Neuron (in vitro differentiated cells): ENCODE measurements at regions not wholly inside any gene's neighbourhood (a gene's known extent, or its start where the extent isn't known, plus 50 kb on each side); places are given as distances from the start of the nearest gene placed in this dataset.
"Not testable (repeated sequence)": the region's sequence is repeated elsewhere in the genome, so short reads cannot be mapped to it uniquely, and the experiment has no call there.

ENCODE experiments used
- H2AFZ ChIP-seq: one replicate; pipeline ENCODE4 v1.6.1; 2013; ENCODE audit warnings: low read depth, mild to moderate bottlenecking, inconsistent platforms, low read length, moderate library complexity
- H3K27me3 ChIP-seq: one replicate; pipeline ENCODE4 v1.6.1; 2013; ENCODE audit warnings: low read length; ENCODE audit not compliant: insufficient read depth
- H3K36me3 ChIP-seq: one replicate; pipeline ENCODE4 v1.6.1; 2013; ENCODE audit warnings: low read length; ENCODE audit not compliant: insufficient read depth
- H3K4me1 ChIP-seq: one replicate; pipeline ENCODE4 v1.6.1; 2013; ENCODE audit warnings: low read length; ENCODE audit not compliant: insufficient read depth
- H3K4me3 ChIP-seq: 2 replicates; pipeline ENCODE4 v1.5.1; 2013; ENCODE audit warnings: mild to moderate bottlenecking, low read length, moderate library complexity
- H3K9me3 ChIP-seq: one replicate; pipeline ENCODE4 v1.6.1; 2013; ENCODE audit warnings: low read length

- Histone ChIP-seq H3K4me1 (no peaks in the 10 kb centered on the region), H2AFZ (no peak overlapping the region), H3K27me3 (no peaks in the 10 kb centered on the region), H3K4me3 (no peak overlapping the region), H3K36me3 (no peaks in the 10 kb centered on the region), H3K9me3 (no peaks in the 10 kb centered on the region)
Observed at GRCh38 chr12:46711756-46712155, 114.0 kb downstream of the SLC38A4 start.

- Histone ChIP-seq H3K36me3 (no peaks in the 10 kb centered on the region), H3K27me3 (no peaks in the 10 kb centered on the region), H3K4me3 (no peak overlapping the region), H3K9me3 (no peaks in the 10 kb centered on the region), H2AFZ (no peak overlapping the region), H3K4me1 (no peaks in the 10 kb centered on the region)
Observed at GRCh38 chr12:46710125-46710743, 115.6 kb downstream of the SLC38A4 start.

GRCh38 chr12:46702581-46703344, 123.0 kb downstream of the SLC38A4 start:
- Histone ChIP-seq H3K27me3 (no peaks in the 10 kb centered on the region), H3K4me1 (no peaks in the 10 kb centered on the region), H3K36me3 (no peaks in the 10 kb centered on the region), H3K9me3 (no peaks in the 10 kb centered on the region), H3K4me3 (no peak overlapping the region), H2AFZ (no peak overlapping the region)

DNA sequence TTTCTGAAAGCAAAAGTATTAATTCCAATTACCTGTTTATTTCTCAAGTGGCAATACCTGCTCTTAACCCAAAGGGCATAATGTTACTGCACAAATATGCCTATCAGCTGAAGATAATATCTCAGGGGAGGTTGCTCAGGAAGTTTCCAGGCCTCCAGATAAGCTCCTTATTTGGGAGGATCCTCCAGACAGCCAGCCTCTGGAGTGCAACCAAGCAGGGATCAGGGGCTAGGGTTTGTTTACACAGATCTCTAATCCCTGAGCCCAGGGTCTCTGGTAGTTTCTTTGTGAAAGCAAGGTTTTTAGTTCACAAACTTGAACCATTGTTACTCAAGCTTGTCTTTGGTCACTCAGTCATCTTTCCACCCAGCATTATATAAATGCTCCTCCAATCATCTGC, 124.4 kb downstream of the SLC38A4 start:
- H3K9me3 ChIP-seq: no peaks in the 10 kb centered on the region
- H2AFZ ChIP-seq: no peak overlapping the region
- no peaks in the 10 kb centered on the region for H3K4me1 ChIP-seq
- H3K4me3 ChIP-seq: no peak overlapping the region
- no peaks in the 10 kb centered on the region for H3K27me3 ChIP-seq
- H3K36me3 ChIP-seq: no peaks in the 10 kb centered on the region

GRCh38 chr12:46699986-46700385, 125.8 kb downstream of the SLC38A4 start:
- Histone ChIP-seq H2AFZ (no peak overlapping the region), H3K4me1 (no peaks in the 10 kb centered on the region), H3K27me3 (no peaks in the 10 kb centered on the region), H3K9me3 (no peaks in the 10 kb centered on the region), H3K4me3 (no peak overlapping the region), H3K36me3 (no peaks in the 10 kb centered on the region)

- Histone ChIP-seq H3K9me3 (no peaks in the 10 kb centered on the region), H3K4me3 (no peak overlapping the region), H3K4me1 (no peaks in the 10 kb centered on the region), H2AFZ (no peak overlapping the region), H3K27me3 (no peaks in the 10 kb centered on the region), H3K36me3 (no peaks in the 10 kb centered on the region)
Observed at GRCh38 chr12:46698003-46698402, 127.8 kb downstream of the SLC38A4 start.

- no peaks in the 10 kb centered on the region for H3K27me3 ChIP-seq
- no peaks in the 10 kb centered on the region for H3K4me1 ChIP-seq
- H3K4me3 ChIP-seq: no peak overlapping the region
- H2AFZ ChIP-seq: no peak overlapping the region
- no peaks in the 10 kb centered on the region for H3K9me3 ChIP-seq
- H3K36me3 ChIP-seq: no peaks in the 10 kb centered on the region
Observed at GRCh38 chr12:46693518-46693917, 132.3 kb downstream of the SLC38A4 start.

DNA sequence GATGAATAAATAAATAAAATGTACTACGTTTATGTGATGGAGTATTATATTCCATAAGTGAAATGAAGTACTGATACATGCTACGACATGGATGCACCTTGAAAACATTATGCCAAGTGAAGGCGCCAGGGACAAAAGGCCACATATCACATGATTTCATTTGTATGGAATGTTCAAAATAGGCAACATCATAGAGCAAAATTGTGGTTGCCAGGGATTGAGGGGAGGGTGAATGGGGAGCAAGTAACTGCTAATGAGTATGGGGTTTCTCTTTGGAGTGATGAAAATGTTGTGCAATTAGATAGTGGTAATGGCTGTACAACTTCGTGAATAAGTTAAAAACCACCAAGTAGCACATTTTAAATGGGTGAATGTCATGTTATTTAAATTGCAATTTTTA, 132.8 kb downstream of the SLC38A4 start:
- no peaks in the 10 kb centered on the region for H3K4me1 ChIP-seq
- no peaks in the 10 kb centered on the region for H3K27me3 ChIP-seq
- no peaks in the 10 kb centered on the region for H3K9me3 ChIP-seq
- no peak overlapping the region for H3K4me3 ChIP-seq
- H2AFZ ChIP-seq: no peak overlapping the region
- H3K36me3 ChIP-seq: no peaks in the 10 kb centered on the region

DNA sequence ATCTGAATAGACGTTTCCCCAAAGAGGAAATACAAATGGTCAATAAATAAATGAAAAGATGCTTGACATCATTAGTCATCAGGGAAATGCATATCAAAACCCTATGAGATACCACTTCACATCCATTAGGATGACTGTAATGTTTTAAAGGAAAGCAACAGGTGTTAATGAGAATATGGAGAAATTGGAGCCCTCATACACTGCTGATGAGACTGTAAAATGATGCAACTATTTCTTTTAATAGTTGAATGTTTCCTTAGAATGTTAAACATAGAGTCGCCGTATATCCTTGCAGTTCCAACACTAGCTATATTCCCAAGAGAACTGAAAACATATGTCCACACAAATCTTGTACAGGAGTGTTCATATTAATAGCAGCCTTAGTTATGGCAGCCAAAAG, 133.2 kb downstream of the SLC38A4 start:
- Histone ChIP-seq H3K4me3 (no peak overlapping the region), H2AFZ (no peak overlapping the region), H3K27me3 (no peaks in the 10 kb centered on the region), H3K9me3 (no peaks in the 10 kb centered on the region), H3K36me3 (no peaks in the 10 kb centered on the region), H3K4me1 (no peaks in the 10 kb centered on the region)

- H3K4me3 ChIP-seq: no peak overlapping the region
- H3K4me1 ChIP-seq: no peaks in the 10 kb centered on the region
Observed at GRCh38 chr12:46686267-46686942, 139.4 kb downstream of the SLC38A4 start.

GRCh38 chr12:46684243-46684642, 141.6 kb downstream of the SLC38A4 start:
- not testable (repeated sequence) for H3K36me3 ChIP-seq, H3K9me3 ChIP-seq, H2AFZ ChIP-seq, H3K4me3 ChIP-seq, H3K4me1 ChIP-seq, H3K27me3 ChIP-seq

More at GRCh38 chr12:46686267-46686942, 139.4 kb downstream of the SLC38A4 start:
- H3K36me3 ChIP-seq: no peaks in the 10 kb centered on the region
- no peak overlapping the region for H2AFZ ChIP-seq
- H3K27me3 ChIP-seq: no peaks in the 10 kb centered on the region
- no peaks in the 10 kb centered on the region for H3K9me3 ChIP-seq

- H3K4me3 ChIP-seq: no peak overlapping the region
- no peak overlapping the region for H2AFZ ChIP-seq
- no peaks in the 10 kb centered on the region for H3K4me1 ChIP-seq
- no peaks in the 10 kb centered on the region for H3K36me3 ChIP-seq
- no peaks in the 10 kb centered on the region for H3K9me3 ChIP-seq
- no peaks in the 10 kb centered on the region for H3K27me3 ChIP-seq
Observed at GRCh38 chr12:46682148-46682547, 143.6 kb downstream of the SLC38A4 start.

DNA sequence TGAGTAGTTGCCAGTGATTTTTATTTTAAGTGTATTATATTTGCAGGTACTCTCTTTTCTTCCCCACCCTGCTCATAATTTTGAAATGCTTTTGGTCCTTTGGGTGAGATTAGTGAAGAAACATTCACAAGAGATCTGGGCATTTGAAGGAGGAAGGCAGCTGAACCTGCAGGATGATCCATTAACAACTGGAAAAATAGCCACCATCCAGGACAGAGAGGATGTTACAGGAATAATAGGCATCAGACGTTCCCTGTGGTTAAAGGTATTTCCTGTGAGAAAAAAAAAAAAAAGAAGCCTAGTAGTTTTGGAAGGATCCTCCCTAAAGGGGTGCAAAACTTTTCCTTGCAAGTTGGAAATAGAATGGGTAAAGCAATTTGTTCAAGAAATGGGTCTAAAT, 145.3 kb downstream of the SLC38A4 start:
- no peak overlapping the region for H3K4me3 ChIP-seq
- no peaks in the 10 kb centered on the region for H3K4me1 ChIP-seq
- H3K27me3 ChIP-seq: no peaks in the 10 kb centered on the region
- no peaks in the 10 kb centered on the region for H3K9me3 ChIP-seq
- no peak overlapping the region for H2AFZ ChIP-seq
- H3K36me3 ChIP-seq: no peaks in the 10 kb centered on the region
